RWPE2 (cell line): ENCODE measurements at regions not wholly inside any gene's neighbourhood (a gene's known extent, or its start where the extent isn't known, plus 50 kb on each side); places are given as distances from the start of the nearest gene placed in this dataset.

Source experiments
- ATAC-seq: fragments of 200-7000 bp; cut with Tn5 transposase; 3 replicates; pipeline ENCODE4 v1.9.1; 2021; ENCODE audit warnings: low read depth
- DNase-seq: peaks from one replicate; pipeline ENCODE4 v3.0.0-alpha.2; 2020; ENCODE audit warnings: low spot score
- H3K27ac ChIP-seq: fragments of 450-650 bp; 2 replicates; pipeline ENCODE4 v1.5.1; 2017; ENCODE audit warnings: mild to moderate bottlenecking; ENCODE audit not compliant: poor library complexity, severe bottlenecking
- H3K27me3 ChIP-seq: fragments of 250-450 bp; sonication (Bioruptor Pico); 2 replicates; pipeline ENCODE4 v1.5.1; 2021; ENCODE audit warnings: mild to moderate bottlenecking, moderate library complexity; ENCODE audit not compliant: insufficient read depth, poor library complexity, severe bottlenecking
- H3K36me3 ChIP-seq: fragments of 250-450 bp; sonication (Bioruptor Pico); 2 replicates; pipeline ENCODE4 v1.5.1; 2020; ENCODE audit warnings: low read depth, mild to moderate bottlenecking, moderate library complexity
- H3K4me1 ChIP-seq: fragments of 250-450 bp; sonication (Bioruptor Pico); 2 replicates; pipeline ENCODE4 v1.5.1; 2021; ENCODE audit warnings: mild to moderate bottlenecking, moderate library complexity; ENCODE audit not compliant: insufficient read depth, poor library complexity, severe bottlenecking
- H3K4me3 ChIP-seq: fragments of 250-450 bp; sonication (Bioruptor Pico); 2 replicates; pipeline ENCODE4 v1.5.1; 2021; ENCODE audit warnings: mild to moderate bottlenecking, moderate library complexity; ENCODE audit not compliant: severe bottlenecking
- H3K9me3 ChIP-seq: fragments of 250-450 bp; sonication (Bioruptor Pico); 2 replicates; pipeline ENCODE4 v1.5.1; 2021; ENCODE audit warnings: mild to moderate bottlenecking, moderate library complexity; ENCODE audit not compliant: severe bottlenecking
- TF ChIP-seq, protein P1 (sequence below): fragments of 450-650 bp; IDR thresholded peaks from one replicate; pipeline ENCODE4 v1.5.1; 2017; ENCODE audit warnings: mild to moderate bottlenecking, moderate library complexity; ENCODE audit not compliant: poor library complexity, severe bottlenecking

DNA sequence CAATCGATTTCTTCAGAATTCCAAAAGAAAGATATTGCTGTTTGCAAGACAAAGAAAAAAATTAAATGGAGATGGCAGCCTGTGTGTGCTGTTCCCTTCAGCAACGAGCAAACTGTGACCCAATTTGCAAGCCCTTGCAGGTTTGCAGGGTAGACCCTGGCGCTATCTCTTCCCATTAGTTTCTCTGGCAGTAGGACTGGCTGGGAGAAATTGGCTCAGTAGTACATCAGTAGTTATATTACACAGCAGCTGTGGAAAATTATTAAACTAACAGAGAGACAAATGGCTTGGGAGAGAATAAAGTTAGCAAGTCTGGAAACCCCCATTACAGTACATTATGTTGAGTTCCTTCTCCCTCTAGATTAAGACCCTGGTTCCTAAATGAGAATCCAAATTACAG, 116.4 kb upstream of the ITGB1 start:
- Histone ChIP-seq H3K36me3 (no peaks in the 10 kb centered on the region), H3K27me3 (no peaks in the 10 kb centered on the region), H3K4me1 (no peaks in the 10 kb centered on the region), H3K9me3 (no peaks in the 10 kb centered on the region), H3K27ac (no peak overlapping the region), H3K4me3 (no peak overlapping the region)
- ATAC-seq (no peak), DNase-seq (no peak)
- TF ChIP-seq, protein P1, sequence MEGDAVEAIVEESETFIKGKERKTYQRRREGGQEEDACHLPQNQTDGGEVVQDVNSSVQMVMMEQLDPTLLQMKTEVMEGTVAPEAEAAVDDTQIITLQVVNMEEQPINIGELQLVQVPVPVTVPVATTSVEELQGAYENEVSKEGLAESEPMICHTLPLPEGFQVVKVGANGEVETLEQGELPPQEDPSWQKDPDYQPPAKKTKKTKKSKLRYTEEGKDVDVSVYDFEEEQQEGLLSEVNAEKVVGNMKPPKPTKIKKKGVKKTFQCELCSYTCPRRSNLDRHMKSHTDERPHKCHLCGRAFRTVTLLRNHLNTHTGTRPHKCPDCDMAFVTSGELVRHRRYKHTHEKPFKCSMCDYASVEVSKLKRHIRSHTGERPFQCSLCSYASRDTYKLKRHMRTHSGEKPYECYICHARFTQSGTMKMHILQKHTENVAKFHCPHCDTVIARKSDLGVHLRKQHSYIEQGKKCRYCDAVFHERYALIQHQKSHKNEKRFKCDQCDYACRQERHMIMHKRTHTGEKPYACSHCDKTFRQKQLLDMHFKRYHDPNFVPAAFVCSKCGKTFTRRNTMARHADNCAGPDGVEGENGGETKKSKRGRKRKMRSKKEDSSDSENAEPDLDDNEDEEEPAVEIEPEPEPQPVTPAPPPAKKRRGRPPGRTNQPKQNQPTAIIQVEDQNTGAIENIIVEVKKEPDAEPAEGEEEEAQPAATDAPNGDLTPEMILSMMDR, result no peak

DNA sequence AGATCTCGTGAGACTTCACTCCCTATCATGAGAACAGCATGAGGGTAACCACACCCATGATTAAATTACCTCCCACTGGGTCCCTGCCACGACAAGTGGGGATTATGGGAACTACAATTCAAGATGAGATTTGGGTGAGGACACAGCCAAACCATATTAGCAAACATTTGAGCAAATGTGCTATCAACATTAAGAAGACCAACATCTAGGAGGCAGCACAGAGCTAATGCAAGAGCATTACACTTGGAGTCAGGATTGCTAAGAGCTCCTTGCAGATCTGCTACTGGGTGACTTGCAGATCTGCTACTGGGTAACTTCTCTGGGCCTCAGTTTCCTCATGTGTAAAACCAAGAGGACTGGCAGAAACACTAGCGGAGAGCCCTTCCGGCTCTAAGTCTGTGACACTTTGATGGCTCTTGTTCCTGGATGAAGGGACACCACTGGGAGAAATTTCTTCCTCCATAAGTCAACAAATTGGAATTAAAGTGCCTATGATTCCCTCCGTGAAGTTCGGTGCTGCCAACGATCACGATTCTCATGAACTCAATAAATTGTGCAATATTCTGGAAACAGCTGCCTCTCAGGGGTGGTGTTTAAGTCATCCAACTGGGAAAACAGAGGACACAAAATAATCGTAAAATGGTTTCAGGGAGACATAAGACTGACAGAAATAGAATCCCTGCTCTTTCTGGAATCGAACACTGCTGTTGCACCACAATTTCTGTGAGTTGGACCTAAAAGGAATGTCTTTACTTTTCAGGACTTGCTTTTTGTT, 115.8 kb upstream of the ITGB1 start:
- DNase-seq (no peak), ATAC-seq (no peak)
- H3K27me3 ChIP-seq, result no peaks in the 10 kb centered on the region
- H3K27ac ChIP-seq, result no peak overlapping the region
- no peaks in the 10 kb centered on the region for H3K4me1 ChIP-seq
- no peaks in the 10 kb centered on the region for H3K9me3 ChIP-seq
- H3K4me3 ChIP-seq, result no peak overlapping the region
- TF ChIP-seq, protein P1, result no peak
- H3K36me3 ChIP-seq, result no peaks in the 10 kb centered on the region

DNA sequence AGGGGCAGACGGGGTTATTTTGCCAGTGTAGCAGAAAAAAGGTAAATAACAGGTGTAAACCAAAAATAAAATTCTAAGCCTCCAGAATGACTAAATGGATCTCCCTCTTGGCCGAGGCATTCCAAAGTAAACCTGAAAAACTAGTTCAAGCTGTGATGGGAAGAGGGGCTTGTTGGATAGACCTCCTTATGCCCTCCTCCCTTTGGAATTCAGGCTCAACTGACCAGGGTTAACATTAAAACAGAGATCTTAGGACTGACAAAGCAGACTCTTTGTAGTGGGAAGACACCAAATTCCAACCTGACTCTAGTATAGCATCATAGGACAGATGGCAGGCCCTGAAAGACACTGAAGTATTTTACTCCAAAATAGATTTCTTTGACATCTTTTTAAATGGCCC, 113.8 kb upstream of the ITGB1 start:
- no peak for ATAC-seq
- TF ChIP-seq, protein P1, result no peak
- H3K4me3 ChIP-seq, result no peak overlapping the region
- H3K27me3 ChIP-seq, result no peaks in the 10 kb centered on the region
- H3K4me1 ChIP-seq, result no peaks in the 10 kb centered on the region
- H3K9me3 ChIP-seq, result no peaks in the 10 kb centered on the region
- H3K27ac ChIP-seq, result no peak overlapping the region
- DNase-seq, result no peak
- no peaks in the 10 kb centered on the region for H3K36me3 ChIP-seq

DNA sequence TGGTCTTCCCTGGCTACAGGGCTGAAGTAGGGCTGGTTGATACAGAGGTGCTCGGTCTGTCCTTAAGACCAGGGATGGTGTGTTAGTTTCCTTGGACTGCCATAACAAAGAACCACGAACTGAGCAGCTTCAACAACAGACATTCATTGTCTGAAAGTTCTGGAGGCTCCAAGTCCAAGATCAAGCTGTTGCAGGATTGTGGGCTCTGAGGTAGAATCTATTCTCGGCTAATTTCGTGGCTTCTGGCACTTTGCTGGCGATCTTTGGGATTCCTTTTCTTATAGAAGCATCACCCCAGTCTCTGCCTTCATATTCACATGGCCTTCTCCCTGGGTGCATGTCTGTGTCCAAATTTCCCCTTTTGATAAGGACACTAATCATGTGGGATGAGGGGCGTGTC, 112.1 kb upstream of the ITGB1 start:
- no peak for ATAC-seq
- H3K4me3 ChIP-seq, result no peak overlapping the region
- TF ChIP-seq, protein P1, result no peak

DNA sequence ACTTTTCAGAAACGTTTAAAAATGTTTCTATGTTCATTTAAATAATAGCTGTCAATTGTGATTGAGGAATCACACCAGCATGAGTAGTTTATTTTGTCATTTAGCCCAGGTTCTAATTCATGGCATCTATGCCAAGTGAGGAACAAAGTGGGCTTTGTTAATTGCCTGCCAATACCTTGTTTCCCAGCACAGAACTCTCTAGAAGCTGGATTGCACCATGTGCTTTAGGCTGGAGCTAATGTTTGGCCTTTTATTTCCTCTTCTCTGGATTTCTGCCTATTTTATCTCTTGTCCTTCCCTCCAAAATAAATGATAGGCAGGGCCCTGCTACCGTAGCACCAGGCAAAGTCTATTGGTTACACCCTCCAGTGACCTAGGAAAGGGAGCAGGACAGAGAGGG, 109.9 kb upstream of the ITGB1 start:
- ATAC-seq, result no peak
- TF ChIP-seq, protein P1, result no peak
- Histone ChIP-seq H3K9me3 (no peaks in the 10 kb centered on the region), H3K4me3 (no peak overlapping the region), H3K27me3 (no peaks in the 10 kb centered on the region), H3K36me3 (no peaks in the 10 kb centered on the region), H3K4me1 (no peaks in the 10 kb centered on the region), H3K27ac (no peak overlapping the region)
- no peak for DNase-seq

More for the DNA sequence above, 112.1 kb upstream of the ITGB1 start:
- no peaks in the 10 kb centered on the region for H3K27me3 ChIP-seq
- no peaks in the 10 kb centered on the region for H3K4me1 ChIP-seq
- DNase-seq, result no peak
- H3K9me3 ChIP-seq, result no peaks in the 10 kb centered on the region
- H3K36me3 ChIP-seq, result no peaks in the 10 kb centered on the region
- no peak overlapping the region for H3K27ac ChIP-seq
